GM19395 (cell line): ENCODE measurements at regions not wholly inside any gene's neighbourhood (a gene's known extent, or its start where the extent isn't known, plus 50 kb on each side); places are given as distances from the start of the nearest gene placed in this dataset.
"Not testable (repeated sequence)": the region's sequence is repeated elsewhere in the genome, so short reads cannot be mapped to it uniquely, and the experiment has no call there.

Experiments
- ATAC-seq: cut with Tn5 transposase; IDR thresholded peaks from one replicate; pipeline ENCODE4 v1.9.1; 2021; ENCODE audit warnings: mild to moderate bottlenecking, moderate library complexity; ENCODE audit not compliant: unreplicated experiment

DNA sequence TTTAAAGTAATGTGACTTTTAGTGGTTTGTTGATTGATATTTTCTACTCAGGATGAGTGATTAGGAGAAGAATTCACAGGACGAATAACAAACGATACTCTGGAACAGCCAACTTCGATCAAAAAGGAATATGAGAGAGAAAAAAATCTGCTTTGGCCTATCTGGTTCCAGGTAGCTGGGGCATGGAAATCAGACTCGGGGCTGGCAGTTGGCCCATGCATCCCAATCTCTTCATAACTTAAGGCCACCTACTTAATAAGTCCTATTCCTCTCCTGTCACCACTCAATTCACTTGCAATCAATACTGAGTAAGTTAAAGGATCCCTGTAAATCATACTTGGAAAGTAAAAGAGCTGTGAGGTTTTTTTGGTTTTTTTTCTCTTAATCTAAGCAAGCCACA lies 1116.2 kb downstream of the SORCS3 start:
- ATAC-seq = no peak

DNA sequence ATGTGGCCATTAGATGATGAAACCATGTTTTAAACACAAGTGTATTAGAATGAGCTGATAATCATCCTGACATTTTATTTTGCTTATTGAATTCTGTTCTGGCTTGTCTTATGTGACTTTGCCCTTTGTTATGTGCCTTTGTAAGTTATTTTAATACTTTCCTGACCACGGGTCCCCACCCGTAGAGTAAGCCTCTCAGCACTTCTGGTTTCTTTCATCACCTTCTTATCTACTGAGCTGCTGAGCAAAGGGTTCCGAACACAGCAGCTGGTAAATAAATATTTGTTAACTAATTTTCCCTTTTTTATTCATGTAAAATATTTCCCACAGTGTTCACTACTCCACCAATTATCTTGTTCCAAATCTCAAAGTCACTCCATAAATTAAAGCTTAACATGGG lies 1115.3 kb downstream of the SORCS3 start:
- no peak for ATAC-seq

DNA sequence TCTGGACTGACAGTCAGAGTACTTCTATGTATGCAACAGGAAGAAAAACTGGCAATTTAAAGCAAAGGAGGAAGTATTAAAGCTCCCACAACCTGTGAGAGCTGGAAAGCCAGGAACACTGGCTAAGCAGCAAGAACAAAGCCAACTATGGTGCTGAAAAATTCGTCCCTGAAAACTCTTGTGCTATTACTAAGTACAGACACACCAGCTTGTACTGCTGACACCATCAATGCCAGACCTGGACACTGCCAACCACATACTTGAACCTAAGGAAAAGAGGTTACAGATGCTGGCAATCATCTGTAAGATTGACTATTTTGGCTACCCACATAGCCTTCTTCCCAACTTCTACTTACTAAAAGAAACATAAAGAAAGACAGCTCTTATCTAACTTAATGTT lies 1110.6 kb downstream of the SORCS3 start:
- no peak for ATAC-seq

- no peak for ATAC-seq
These were observed 1104.6 kb downstream of the SORCS3 start for GRCh38 chr10:105745596-105746148.

DNA sequence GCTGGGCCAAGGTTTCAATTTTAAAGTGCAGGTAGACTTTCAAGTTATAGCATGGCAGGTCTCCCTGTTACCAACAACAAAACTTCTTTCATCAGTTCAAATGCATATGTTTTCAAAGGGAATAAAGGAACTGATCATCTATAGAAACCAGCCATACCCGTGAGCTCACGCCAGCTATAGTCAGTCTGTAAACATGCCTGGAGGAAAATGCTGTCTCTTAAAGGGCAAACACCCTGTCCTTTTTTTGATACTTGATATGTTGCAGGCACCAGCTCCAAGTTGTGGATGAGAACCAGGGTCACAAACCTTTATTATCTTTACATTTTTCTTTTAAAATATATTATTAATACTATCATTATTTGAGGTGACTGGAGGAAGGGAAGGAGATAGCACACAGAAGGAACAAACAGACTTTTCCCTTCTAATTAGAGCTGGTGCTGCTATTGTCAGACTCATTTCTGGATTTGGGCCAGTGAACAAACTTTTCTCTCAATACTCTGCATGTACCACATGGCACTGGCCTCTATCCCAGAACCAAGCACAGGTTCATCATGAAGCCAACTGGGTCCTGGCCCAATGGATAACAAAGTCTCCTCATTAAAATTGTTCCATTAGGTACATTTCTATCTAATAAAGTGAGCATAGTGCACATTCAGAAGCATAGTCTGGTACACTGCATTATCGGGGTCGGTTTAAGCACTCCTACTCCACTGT lies 1102.4 kb downstream of the SORCS3 start:
- ATAC-seq = no peak

DNA sequence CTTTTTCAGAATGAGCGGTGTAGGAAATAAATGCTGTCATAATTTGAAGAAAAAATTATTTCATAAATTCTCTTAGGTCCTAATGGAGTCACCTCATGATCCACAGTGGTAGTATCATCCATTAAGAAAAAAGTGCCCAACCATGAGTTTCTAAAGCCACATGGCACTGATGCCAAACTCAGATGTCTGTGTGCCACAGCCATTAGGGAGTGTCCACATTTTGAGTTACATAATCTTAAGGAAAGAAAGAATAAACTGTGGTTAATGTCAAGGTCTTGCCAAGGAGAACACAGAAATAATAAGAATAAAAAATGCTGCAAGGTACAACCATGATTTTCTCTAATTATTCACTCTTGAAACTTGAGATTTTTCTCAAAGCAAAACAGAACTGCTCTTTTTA lies 1101.8 kb downstream of the SORCS3 start:
- no peak for ATAC-seq

GRCh38 chr10:105742184-105742583 lies 1101.1 kb downstream of the SORCS3 start:
- no peak for ATAC-seq

DNA sequence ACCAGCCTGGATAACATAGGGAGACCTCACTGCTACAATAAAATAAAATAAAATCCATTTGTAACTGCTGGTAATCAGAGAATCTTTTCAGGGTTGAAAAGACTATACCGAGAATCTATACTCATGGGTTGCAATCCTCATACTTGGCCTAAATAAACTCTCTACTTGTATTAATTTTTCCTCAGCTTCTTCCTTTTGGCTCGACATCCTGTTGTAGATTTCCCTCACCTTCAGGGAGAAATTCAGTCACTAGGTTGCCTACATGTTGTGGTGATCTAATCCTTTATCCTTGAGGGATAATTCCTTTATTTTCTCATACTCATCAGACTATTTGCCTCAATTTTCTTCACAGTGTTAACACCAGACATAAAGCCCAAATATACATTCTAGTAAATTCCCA lies 1093.4 kb downstream of the SORCS3 start:
- no peak for ATAC-seq

- ATAC-seq = no peak
These were observed 1092.8 kb downstream of the SORCS3 start for GRCh38 chr10:105733924-105734323.

- ATAC-seq = no peak
These were observed 1088.3 kb downstream of the SORCS3 start for GRCh38 chr10:105729428-105729827.

GRCh38 chr10:105727586-105727985 lies 1086.5 kb downstream of the SORCS3 start:
- ATAC-seq = not testable (repeated sequence)

DNA sequence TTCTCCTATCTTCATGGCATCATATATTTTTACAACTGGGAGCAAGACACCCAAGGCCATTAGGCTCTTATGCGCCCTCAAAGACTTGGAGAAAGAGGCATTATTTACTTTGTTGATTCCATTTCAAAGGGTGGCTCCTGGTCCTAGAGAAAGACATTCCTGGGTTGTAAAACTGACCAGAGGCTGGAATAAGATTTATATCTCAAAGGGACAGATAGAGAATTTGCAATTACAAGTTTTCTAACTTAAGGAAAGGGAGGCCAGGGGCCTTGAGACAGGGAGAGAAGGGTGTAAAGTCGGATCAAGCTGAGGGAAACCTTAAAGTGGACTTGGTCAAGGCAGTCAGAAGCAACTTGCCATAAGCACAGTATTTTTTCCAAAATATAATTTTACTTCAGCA lies 1086.0 kb downstream of the SORCS3 start:
- ATAC-seq = no peak

DNA sequence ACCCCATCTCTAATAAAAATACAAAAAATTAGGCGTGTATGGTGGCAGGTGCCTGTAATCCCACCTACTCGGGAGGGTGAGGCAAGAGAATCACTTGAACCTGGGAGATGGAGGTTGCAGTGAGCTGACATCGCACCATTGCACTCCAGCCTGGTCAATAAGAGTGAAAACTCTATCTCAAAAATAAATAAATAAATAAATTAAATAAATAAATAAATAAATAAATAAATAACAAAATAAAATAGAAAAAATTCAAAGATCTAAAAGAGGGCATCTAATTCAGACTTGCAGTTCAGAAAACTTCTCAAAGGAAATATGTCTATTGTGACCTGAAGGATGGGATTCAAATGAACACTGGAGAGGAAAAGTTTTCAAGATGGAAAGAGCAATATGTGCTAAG lies 1085.1 kb downstream of the SORCS3 start:
- no peak for ATAC-seq

- ATAC-seq = no peak
These were observed 1083.9 kb downstream of the SORCS3 start for GRCh38 chr10:105725007-105725406.

- no peak for ATAC-seq
These were observed 1077.3 kb downstream of the SORCS3 start for GRCh38 chr10:105718207-105718995.

- ATAC-seq = no peak
These were observed 1073.6 kb downstream of the SORCS3 start for GRCh38 chr10:105714728-105715127.

- no peak for ATAC-seq
These were observed 1066.5 kb downstream of the SORCS3 start for GRCh38 chr10:105707603-105708002.

DNA sequence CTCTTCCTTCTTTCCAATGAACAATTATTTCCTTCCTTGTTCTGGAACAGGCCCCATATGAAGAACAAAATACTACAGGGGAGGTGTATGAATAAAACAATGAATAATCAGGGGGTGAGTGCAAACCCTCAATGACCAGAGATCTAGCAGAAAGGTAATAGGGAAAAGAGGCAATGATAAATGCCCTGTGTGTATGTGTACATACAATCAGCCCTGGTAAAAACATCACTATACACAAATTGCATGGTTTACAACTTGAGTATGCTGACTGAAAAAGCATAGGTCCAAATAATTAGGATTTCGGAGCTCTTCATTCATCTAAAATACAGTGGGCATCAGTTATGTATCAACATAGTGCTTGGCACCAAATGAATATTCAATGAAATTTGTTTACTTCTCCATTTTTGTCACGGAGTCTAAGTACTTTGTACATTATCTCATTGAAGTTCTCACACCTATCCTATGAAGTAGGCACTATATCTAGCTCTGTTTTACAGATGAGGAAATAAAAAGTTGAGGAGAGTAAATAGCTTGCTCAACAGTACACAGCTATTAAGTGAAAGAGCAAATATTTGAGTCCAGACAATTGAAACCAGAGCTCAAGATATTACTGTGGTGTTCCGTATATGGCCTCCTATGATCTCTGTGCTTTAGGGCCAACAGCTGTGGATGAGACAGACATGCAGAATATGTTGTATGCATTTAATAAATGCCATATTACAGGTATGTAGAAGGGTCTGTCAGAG lies 1065.4 kb downstream of the SORCS3 start:
- no peak for ATAC-seq

DNA sequence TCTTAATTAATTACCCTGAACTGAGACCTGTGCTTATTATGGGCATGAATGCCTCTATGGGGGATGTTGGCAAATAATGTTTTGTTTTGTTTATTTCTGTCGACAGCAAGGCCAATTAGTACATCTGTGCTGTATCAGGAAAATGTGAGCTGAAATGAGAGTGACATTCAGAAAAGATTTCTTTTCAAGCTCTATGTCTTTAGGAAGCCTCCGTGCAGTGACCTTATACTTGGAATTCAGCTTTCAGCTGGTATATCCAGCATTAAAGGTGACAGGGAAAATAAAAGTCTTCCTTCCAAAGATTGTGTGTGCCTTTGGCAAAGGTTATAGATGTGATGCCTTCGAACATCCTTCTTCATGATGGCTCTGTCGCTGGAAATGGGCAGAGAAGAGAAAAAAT lies 1061.1 kb downstream of the SORCS3 start:
- ATAC-seq = no peak

- no peak for ATAC-seq
These were observed 1059.1 kb downstream of the SORCS3 start for GRCh38 chr10:105700218-105700617.

- no peak for ATAC-seq
These were observed 1058.4 kb downstream of the SORCS3 start for GRCh38 chr10:105699504-105699903.
